Upper lobe of left lung (tissue), 6 donors: ENCODE measurements at regions not wholly inside any gene's neighbourhood (a gene's known extent, or its start where the extent isn't known, plus 50 kb on each side); places are given as distances from the start of the nearest gene placed in this dataset.
"Not testable (repeated sequence)": the region's sequence is repeated elsewhere in the genome, so short reads cannot be mapped to it uniquely, and the experiment has no call there.

Experiments
- ATAC-seq, 2 donors: fragments of 200-7000 bp; cut with Tn5 transposase; one replicate each; pipeline ENCODE4 v1.9.1; 2022; ENCODE audit warnings: mild to moderate bottlenecking in 2 of 2, moderate library complexity in 2 of 2; ENCODE audit not compliant: low FRiP score in 2 of 2
- DNase-seq, 2 donors: peaks; one replicate each; pipeline ENCODE4 v3.0.0-alpha.2; 2019 to 2020
- H3K27ac ChIP-seq, 4 donors: fragments of 200-600 bp; sonication (generic); one replicate each; pipeline ENCODE4 v1.5.1; 2016 to 2019
- H3K27me3 ChIP-seq, 4 donors: fragments of 200-600 bp; sonication (generic); one replicate each; pipeline ENCODE4 v1.5.1; 2017 to 2019
- H3K36me3 ChIP-seq, 4 donors: fragments of 200-600 bp; sonication (generic); one replicate each; pipeline ENCODE4 v1.5.1; 2016 to 2019
- H3K4me1 ChIP-seq, 4 donors: fragments of 200-600 bp; sonication (generic); one replicate each; pipeline ENCODE4 v1.5.1; 2018 to 2019
- H3K4me3 ChIP-seq, 4 donors: fragments of 200-600 bp; sonication (generic); one replicate each; pipeline ENCODE4 v1.5.1; 2017 to 2019; ENCODE audit warnings: mild to moderate bottlenecking in 2 of 4, moderate library complexity in 1 of 4
- H3K9me3 ChIP-seq, 4 donors: fragments of 200-600 bp; sonication (generic); one replicate each; pipeline ENCODE4 v1.5.1; 2018 to 2019
- EP300 ChIP-seq, 4 donors: sonication (generic); formaldehyde crosslinking; IDR thresholded peaks; one replicate each; pipeline ENCODE4 v1.5.1; 2017; ENCODE audit warnings: antibody characterized with exemption in 4 of 4, control low read depth in 2 of 4
- POLR2A ChIP-seq, 4 donors: fragments of 450-650 bp; IDR thresholded peaks; one replicate each; pipeline ENCODE4 v1.5.1; 2016 to 2017; ENCODE audit warnings: antibody characterized with exemption in 4 of 4, mild to moderate bottlenecking in 2 of 4
- POLR2AphosphoS5 ChIP-seq, 2 donors: sonication (generic); formaldehyde crosslinking; IDR thresholded peaks; one replicate each; pipeline ENCODE4 v1.5.1; 2017; ENCODE audit warnings: antibody characterized with exemption in 2 of 2
- WGBS, 2 donors: methylation state at CpG; one replicate each; pipeline ENCODE4 v1.1.5; 2017 to 2018; 5-methylcytosine and 5-hydroxymethylcytosine counted together
- TF ChIP-seq, protein P1 (sequence below), 6 experiments: fragments of 450-650 bp in 4 of 6; fragments of 200-600 bp in 2 of 6; sonication (generic) in 2 of 6; IDR thresholded peaks; one replicate each; pipeline ENCODE4 v1.5.1; 2016 to 2019; ENCODE audit warnings: antibody characterized with exemption in 6 of 6
- donor health status: DM: no; HTN: no; CAD: no; lungs with moderate emphysema.
- donor health status: DM: no; HTN: yes; CAD: no; lungs with severe emphysema.

DNA sequence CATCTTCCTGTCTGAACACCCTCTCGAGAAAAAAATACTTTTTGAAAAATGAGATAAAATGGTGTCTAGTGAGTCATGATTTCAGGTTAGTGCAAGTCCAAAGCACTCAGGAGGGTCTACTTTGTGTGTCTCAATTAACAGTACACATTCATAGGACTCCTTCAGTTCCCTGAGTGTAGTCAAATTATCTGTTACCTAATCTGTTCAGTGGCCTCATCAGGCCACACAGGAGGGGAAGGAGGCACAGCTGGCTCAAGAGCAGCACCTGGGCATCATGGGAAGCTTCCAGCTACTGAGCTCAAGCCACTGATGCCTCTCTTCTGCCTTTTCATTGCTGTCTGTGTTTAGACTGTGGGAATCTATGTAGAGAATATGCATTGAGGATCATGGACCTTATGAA, 341.4 kb upstream of the SGO1 start:
- H3K36me3 ChIP-seq, result no peaks in the 10 kb centered on the region
- no peaks in the 10 kb centered on the region for H3K4me1 ChIP-seq
- no peaks in the 10 kb centered on the region for H3K9me3 ChIP-seq
- no peak overlapping the region for H3K4me3 ChIP-seq
- 58 to 71% methylated on average over 1 of the region's 1 CpG for WGBS, 2 donors
- no peak overlapping the region for H3K27ac ChIP-seq
- H3K27me3 ChIP-seq, result no peaks in the 10 kb centered on the region
- TF ChIP-seq POLR2AphosphoS5 (IDR thresholded peaks at IDR 0.05) (no peak), POLR2A (IDR thresholded peaks at IDR 0.05) (no peak), EP300 (IDR thresholded peaks at IDR 0.05) (no peak)
- TF ChIP-seq, protein P1, sequence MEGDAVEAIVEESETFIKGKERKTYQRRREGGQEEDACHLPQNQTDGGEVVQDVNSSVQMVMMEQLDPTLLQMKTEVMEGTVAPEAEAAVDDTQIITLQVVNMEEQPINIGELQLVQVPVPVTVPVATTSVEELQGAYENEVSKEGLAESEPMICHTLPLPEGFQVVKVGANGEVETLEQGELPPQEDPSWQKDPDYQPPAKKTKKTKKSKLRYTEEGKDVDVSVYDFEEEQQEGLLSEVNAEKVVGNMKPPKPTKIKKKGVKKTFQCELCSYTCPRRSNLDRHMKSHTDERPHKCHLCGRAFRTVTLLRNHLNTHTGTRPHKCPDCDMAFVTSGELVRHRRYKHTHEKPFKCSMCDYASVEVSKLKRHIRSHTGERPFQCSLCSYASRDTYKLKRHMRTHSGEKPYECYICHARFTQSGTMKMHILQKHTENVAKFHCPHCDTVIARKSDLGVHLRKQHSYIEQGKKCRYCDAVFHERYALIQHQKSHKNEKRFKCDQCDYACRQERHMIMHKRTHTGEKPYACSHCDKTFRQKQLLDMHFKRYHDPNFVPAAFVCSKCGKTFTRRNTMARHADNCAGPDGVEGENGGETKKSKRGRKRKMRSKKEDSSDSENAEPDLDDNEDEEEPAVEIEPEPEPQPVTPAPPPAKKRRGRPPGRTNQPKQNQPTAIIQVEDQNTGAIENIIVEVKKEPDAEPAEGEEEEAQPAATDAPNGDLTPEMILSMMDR (IDR thresholded peaks at IDR 0.05), result no peak
- ATAC-seq, result no peak
- no peak for DNase-seq

GRCh38 chr3:20524328-20524727, 338.3 kb upstream of the SGO1 start:
- TF ChIP-seq, protein P1 (IDR thresholded peaks at IDR 0.05), result no peak
- no peak for TF ChIP-seq EP300 (IDR thresholded peaks at IDR 0.05)
- no peak for TF ChIP-seq POLR2A (IDR thresholded peaks at IDR 0.05)

DNA sequence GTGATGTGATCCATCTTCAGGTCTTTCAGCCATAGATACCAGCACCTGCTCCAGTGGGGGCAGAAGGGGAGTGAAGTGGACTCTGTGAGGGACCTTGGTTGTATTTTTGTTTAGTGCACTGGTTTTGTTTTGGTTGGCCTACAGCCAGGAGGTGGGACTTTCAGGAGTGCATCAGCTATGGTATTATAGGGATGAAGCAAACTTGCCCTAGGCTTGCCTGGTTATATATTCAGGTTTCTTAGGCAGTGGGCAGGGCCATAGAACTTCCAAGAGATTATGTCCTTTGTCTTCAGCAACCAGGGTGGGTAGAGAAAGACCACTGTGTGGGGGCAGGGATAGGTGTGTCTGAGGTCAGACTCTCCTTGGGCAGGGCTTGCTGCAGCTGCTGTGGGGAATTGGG, 337.3 kb upstream of the SGO1 start:
- no peaks in the 10 kb centered on the region for H3K27me3 ChIP-seq
- no peaks in the 10 kb centered on the region for H3K4me1 ChIP-seq
- H3K36me3 ChIP-seq, result no peaks in the 10 kb centered on the region
- no peaks in the 10 kb centered on the region for H3K9me3 ChIP-seq
- no peak for DNase-seq
- TF ChIP-seq EP300 (IDR thresholded peaks at IDR 0.05) (no peak), POLR2AphosphoS5 (IDR thresholded peaks at IDR 0.05) (no peak), POLR2A (IDR thresholded peaks at IDR 0.05) (no peak)
- TF ChIP-seq, protein P1 (IDR thresholded peaks at IDR 0.05), result no peak
- ATAC-seq, result no peak
- no peak overlapping the region for H3K4me3 ChIP-seq
- H3K27ac ChIP-seq, result no peak overlapping the region

More at GRCh38 chr3:20524328-20524727, 338.3 kb upstream of the SGO1 start:
- H3K27ac ChIP-seq, result no peak overlapping the region
- H3K4me3 ChIP-seq, result no peak overlapping the region
- no peak for ATAC-seq
- H3K27me3 ChIP-seq, result no peaks in the 10 kb centered on the region
- no peaks in the 10 kb centered on the region for H3K4me1 ChIP-seq
- no peaks in the 10 kb centered on the region for H3K9me3 ChIP-seq
- no peak for DNase-seq
- H3K36me3 ChIP-seq, result no peaks in the 10 kb centered on the region

DNA sequence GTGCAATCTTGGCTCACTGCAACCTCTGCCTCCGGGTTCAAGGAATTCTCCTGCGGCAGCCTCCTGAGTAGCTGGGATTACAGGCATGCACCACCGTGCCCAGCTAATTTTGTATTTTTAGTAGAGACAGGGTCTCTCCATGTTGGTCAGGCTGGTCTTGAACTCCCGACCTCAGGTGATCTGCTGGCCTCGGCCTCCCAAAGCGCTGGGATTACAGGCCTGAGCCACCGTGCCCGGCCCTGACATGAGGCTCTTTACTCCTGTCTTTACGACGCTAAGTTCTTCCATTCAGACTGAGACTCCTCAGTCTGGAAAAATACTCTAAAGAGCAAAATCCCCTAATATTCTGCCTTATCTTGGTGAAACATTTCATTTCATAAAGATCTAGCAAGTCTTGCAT, 331.3 kb upstream of the SGO1 start:
- not testable (repeated sequence) for H3K4me1 ChIP-seq, H3K4me3 ChIP-seq, H3K27me3 ChIP-seq, H3K27ac ChIP-seq, H3K9me3 ChIP-seq, H3K36me3 ChIP-seq, ATAC-seq
- peak in 1 of 2 donors; percentile 15 for DNase-seq
- WGBS, 2 donors, result 97 to 99% methylated on average over 10 of the region's 10 CpGs

GRCh38 chr3:20516311-20516710, 330.3 kb upstream of the SGO1 start:
- no peaks in the 10 kb centered on the region for H3K4me1 ChIP-seq
- no peaks in the 10 kb centered on the region for H3K9me3 ChIP-seq
- H3K27me3 ChIP-seq, result no peaks in the 10 kb centered on the region
- no peaks in the 10 kb centered on the region for H3K36me3 ChIP-seq
- ATAC-seq (no peak), DNase-seq (no peak)
- H3K27ac ChIP-seq, result no peak overlapping the region
- H3K4me3 ChIP-seq, result no peak overlapping the region
- TF ChIP-seq, protein P1 (IDR thresholded peaks at IDR 0.05), result no peak
- TF ChIP-seq POLR2AphosphoS5 (IDR thresholded peaks at IDR 0.05), result no peak
- no peak for TF ChIP-seq EP300 (IDR thresholded peaks at IDR 0.05)
- no peak for TF ChIP-seq POLR2A (IDR thresholded peaks at IDR 0.05)

DNA sequence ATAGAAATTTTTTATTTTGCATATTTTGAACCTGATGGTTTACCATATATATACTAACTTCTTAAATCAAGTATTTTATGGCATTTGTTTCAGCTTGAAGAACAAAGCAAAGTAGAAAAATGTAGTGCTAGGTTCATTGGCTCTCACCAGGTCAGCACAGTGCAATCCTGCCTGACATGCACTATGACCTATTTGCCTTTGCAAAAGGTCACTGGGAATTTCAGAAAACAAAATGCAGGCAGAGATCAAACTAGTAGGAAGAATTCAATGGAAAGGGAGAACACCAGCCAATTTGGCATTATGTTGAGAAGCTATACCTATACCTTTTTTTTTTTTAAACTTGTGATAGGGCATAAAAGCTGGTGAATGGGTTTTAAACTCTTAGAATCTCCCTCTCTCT, 329.8 kb upstream of the SGO1 start:
- TF ChIP-seq, protein P1 (IDR thresholded peaks at IDR 0.05), result no peak
- no peak for TF ChIP-seq EP300 (IDR thresholded peaks at IDR 0.05)
- TF ChIP-seq POLR2A (IDR thresholded peaks at IDR 0.05), result no peak
- no peak for TF ChIP-seq POLR2AphosphoS5 (IDR thresholded peaks at IDR 0.05)
- no peaks in the 10 kb centered on the region for H3K9me3 ChIP-seq
- no peak for ATAC-seq

More for the DNA sequence above, 329.8 kb upstream of the SGO1 start:
- Histone ChIP-seq H3K4me3 (no peak overlapping the region), H3K36me3 (no peaks in the 10 kb centered on the region), H3K27ac (no peak overlapping the region), H3K27me3 (no peaks in the 10 kb centered on the region), H3K4me1 (no peaks in the 10 kb centered on the region)
- no peak for DNase-seq
